HEK293T (cell line): ENCODE measurements at regions not wholly inside any gene's neighbourhood (a gene's known extent, or its start where the extent isn't known, plus 50 kb on each side); places are given as distances from the start of the nearest gene placed in this dataset.

Experiments used
- CTCF ChIA-PET: fragments of 350-600 bp; formaldehyde crosslinking; extraction: SDS; loops from one replicate; lab custom pipeline; 2021; ENCODE audit warnings: antibody characterized with exemption, inconsistent platforms; lab: Yijun Ruan, JAX
- POLR2A ChIA-PET: fragments of 350-600 bp; formaldehyde crosslinking; extraction: SDS; loops from one replicate; lab custom pipeline; 2020; ENCODE audit warnings: antibody characterized with exemption, inconsistent platforms; lab: Yijun Ruan, JAX
- DNase-seq: peaks from one replicate; pipeline ENCODE4 v3.0.0; 2012; ENCODE audit warnings: mixed read lengths; ENCODE audit errors: extremely low spot score
- ARNT ChIP-seq: fragments of 450-650 bp; IDR thresholded peaks from 2 replicates; pipeline ENCODE4 v1.6.1; 2017; ENCODE audit warnings: mild to moderate bottlenecking
- BHLHE40 ChIP-seq: fragments of 450-650 bp; IDR thresholded peaks from 2 replicates; pipeline ENCODE4 v1.6.1; 2016; ENCODE audit warnings: mild to moderate bottlenecking, moderate library complexity, borderline replicate concordance
- CTBP1 ChIP-seq: fragments of 450-650 bp; IDR thresholded peaks from 2 replicates; pipeline ENCODE4 v1.6.1; 2016; ENCODE audit warnings: borderline replicate concordance
- ELF4 ChIP-seq: fragments of 450-650 bp; IDR thresholded peaks from 2 replicates; pipeline ENCODE4 v1.6.1; 2017; ENCODE audit warnings: antibody characterized with exemption
- FOXA1 ChIP-seq: fragments of 450-650 bp; IDR thresholded peaks from 2 replicates; pipeline ENCODE4 v1.6.1; 2016; ENCODE audit warnings: mild to moderate bottlenecking
- FOXK2 ChIP-seq: fragments of 450-650 bp; IDR thresholded peaks from 2 replicates; pipeline ENCODE4 v1.6.1; 2016; ENCODE audit warnings: mild to moderate bottlenecking
- FOXM1 ChIP-seq: fragments of 450-650 bp; IDR thresholded peaks from 2 replicates; pipeline ENCODE4 v1.6.1; 2017; ENCODE audit warnings: mild to moderate bottlenecking, borderline replicate concordance
- HDGF ChIP-seq: fragments of 450-650 bp; IDR thresholded peaks from 2 replicates; pipeline ENCODE4 v1.6.1; 2017; ENCODE audit warnings: antibody characterized with exemption, borderline replicate concordance
- L3MBTL2 ChIP-seq: fragments of 450-650 bp; conservative IDR thresholded peaks from 2 replicates; pipeline ENCODE4 v1.6.1; 2016; ENCODE audit warnings: mild to moderate bottlenecking
- LEF1 ChIP-seq: fragments of 450-650 bp; IDR thresholded peaks from 2 replicates; pipeline ENCODE4 v1.6.1; 2017; ENCODE audit warnings: mild to moderate bottlenecking, borderline replicate concordance
- NFRKB ChIP-seq: fragments of 450-650 bp; IDR thresholded peaks from 2 replicates; pipeline ENCODE4 v1.6.1; 2016; ENCODE audit warnings: mild to moderate bottlenecking, moderate library complexity
- PKNOX1 ChIP-seq: fragments of 450-650 bp; IDR thresholded peaks from 2 replicates; pipeline ENCODE4 v1.6.1; 2016
- SP1 ChIP-seq: fragments of 450-650 bp; IDR thresholded peaks from 2 replicates; pipeline ENCODE4 v1.6.1; 2017
- SUZ12 ChIP-seq: fragments of 450-650 bp; IDR thresholded peaks from 2 replicates; pipeline ENCODE4 v1.6.1; 2016; ENCODE audit warnings: mild to moderate bottlenecking
- TARDBP ChIP-seq: fragments of 450-650 bp; IDR thresholded peaks from 2 replicates; pipeline ENCODE4 v1.6.1; 2016
- ZNF384 ChIP-seq: fragments of 450-650 bp; IDR thresholded peaks from 2 replicates; pipeline ENCODE4 v1.6.1; 2016

GRCh38 chr6:91634791-91635190 lies 1047.9 kb upstream of the MAP3K7 start:
- CTCF ChIA-PET: interaction anchor here (0.9 kb wide), 1 partner anchor 16 kb away, joined by 5 read pairs; no protein-coding TSS in a partner anchor
- TF ChIP-seq LEF1: no peak
- TF ChIP-seq TARDBP: no peak
- TF ChIP-seq HDGF: no peak
- no peak for TF ChIP-seq CTBP1
- TF ChIP-seq SP1: no peak
- no peak for TF ChIP-seq NFRKB
- TF ChIP-seq FOXM1: no peak
- no peak for TF ChIP-seq L3MBTL2
- no peak for TF ChIP-seq FOXA1
- TF ChIP-seq FOXK2: no peak
- TF ChIP-seq SUZ12: no peak
- no peak for TF ChIP-seq BHLHE40
- TF ChIP-seq ELF4: no peak
- no peak for DNase-seq
- POLR2A ChIA-PET: no interaction called here

GRCh38 chr6:91633374-91634111 lies 1046.7 kb upstream of the MAP3K7 start:
- no peak for TF ChIP-seq BHLHE40
- TF ChIP-seq L3MBTL2: no peak
- TF ChIP-seq CTBP1: no peak
- TF ChIP-seq HDGF: no peak
- no peak for TF ChIP-seq ELF4
- no peak for TF ChIP-seq ZNF384
- no peak for TF ChIP-seq LEF1
- no peak for TF ChIP-seq FOXA1
- no peak for TF ChIP-seq SP1
- TF ChIP-seq ARNT: no peak
- no peak for TF ChIP-seq PKNOX1
- TF ChIP-seq FOXM1: no peak
- no peak for TF ChIP-seq NFRKB
- TF ChIP-seq FOXK2: no peak
- ChIA-PET POLR2A (no interaction called here), CTCF (no interaction called here)
- no peak for DNase-seq

GRCh38 chr6:91632308-91632707 lies 1045.4 kb upstream of the MAP3K7 start:
- ChIA-PET POLR2A (no interaction called here), CTCF (no interaction called here)
- DNase-seq: no peak
- TF ChIP-seq FOXK2 (no peak), BHLHE40 (no peak), NFRKB (no peak), SP1 (no peak), L3MBTL2 (no peak), TARDBP (no peak), HDGF (no peak), ARNT (no peak), SUZ12 (no peak), FOXM1 (no peak), CTBP1 (no peak), ELF4 (no peak), PKNOX1 (no peak), ZNF384 (no peak), FOXA1 (no peak)

GRCh38 chr6:91631227-91631626 lies 1044.4 kb upstream of the MAP3K7 start:
- CTCF ChIA-PET: no interaction called here

GRCh38 chr6:91626911-91627310 lies 1040.0 kb upstream of the MAP3K7 start:
- CTCF ChIA-PET: no interaction called here
- POLR2A ChIA-PET: no interaction called here
- no peak for DNase-seq
- no peak for TF ChIP-seq SP1

More at GRCh38 chr6:91631227-91631626, 1044.4 kb upstream of the MAP3K7 start:
- POLR2A ChIA-PET: no interaction called here
- TF ChIP-seq PKNOX1: no peak
- no peak for TF ChIP-seq ARNT
- no peak for TF ChIP-seq HDGF
- TF ChIP-seq FOXK2: no peak
- no peak for TF ChIP-seq SP1
- TF ChIP-seq LEF1: no peak
- no peak for TF ChIP-seq NFRKB
- TF ChIP-seq TARDBP: no peak
- TF ChIP-seq BHLHE40: no peak
- TF ChIP-seq FOXA1: no peak
- TF ChIP-seq FOXM1: no peak
- no peak for TF ChIP-seq CTBP1
- no peak for TF ChIP-seq ZNF384
- TF ChIP-seq L3MBTL2: no peak
- no peak for TF ChIP-seq SUZ12
- no peak for TF ChIP-seq ELF4
- no peak for DNase-seq

- ChIA-PET CTCF (no interaction called here), POLR2A (no interaction called here)
- TF ChIP-seq CTBP1 (no peak), HDGF (no peak), LEF1 (no peak), BHLHE40 (no peak), ELF4 (no peak), SUZ12 (no peak), FOXK2 (no peak), FOXM1 (no peak), L3MBTL2 (no peak), FOXA1 (no peak), TARDBP (no peak), ZNF384 (no peak), ARNT (no peak), PKNOX1 (no peak)
- DNase-seq: no peak
Observed at GRCh38 chr6:91613481-91613880, 1026.6 kb upstream of the MAP3K7 start.
